SU-DHL-6 (cell line): ENCODE measurements at regions not wholly inside any gene's neighbourhood (a gene's known extent, or its start where the extent isn't known, plus 50 kb on each side); places are given as distances from the start of the nearest gene placed in this dataset.

Experiments
- CTCF ChIP-seq: fragments of 200-600 bp; sonication (generic); IDR thresholded peaks from one replicate; pipeline ENCODE4 v1.5.1; 2017; ENCODE audit warnings: antibody characterized with exemption, mild to moderate bottlenecking, low read length, moderate library complexity; ENCODE audit not compliant: insufficient read depth, poor library complexity, severe bottlenecking
- EZH2phosphoT487 ChIP-seq: fragments of 200-600 bp; sonication (generic), shearing (Covaris generic); conservative IDR thresholded peaks from 2 replicates; pipeline ENCODE4 v1.6.1; 2018; ENCODE audit warnings: mild to moderate bottlenecking, antibody characterized with exemption, low read length, moderate library complexity, mixed read lengths

- TF ChIP-seq CTCF (no peak), EZH2phosphoT487 (no peak)
Observed at GRCh38 chr9:26639761-26640160, 252.8 kb downstream of the CAAP1 start.
